ENCODE measurements at regions not wholly inside any gene's neighbourhood (a gene's known extent, or its start where the extent isn't known, plus 50 kb on each side); places are given as distances from the start of the nearest gene placed in this dataset.

- TF ChIP-seq CTCF (conservative IDR thresholded peaks at IDR 0.05) = no peak
- no peak for TF ChIP-seq ZFX (IDR thresholded peaks at IDR 0.05)
Observed at GRCh38 chr7:101731502-101732084, 85.8 kb upstream of the CUX1 start.
